Kidney glomerular epithelial cell (primary cell): ENCODE measurements at regions not wholly inside any gene's neighbourhood (a gene's known extent, or its start where the extent isn't known, plus 50 kb on each side); places are given as distances from the start of the nearest gene placed in this dataset.
A peak's percentile ranks its signal among the peaks of the same experiment; 100 is the strongest.
"Not testable (repeated sequence)": the region's sequence is repeated elsewhere in the genome, so short reads cannot be mapped to it uniquely, and the experiment has no call there.

Experiments used
- DNase-seq: peaks from one replicate; lab custom pipeline; 2025; lab: John Stamatoyannopoulos, UW

GRCh38 chr9:109597496-109597895 is 99.4 kb upstream of the PTPN3 start:
- DNase-seq = no peak

GRCh38 chr9:109599131-109599530 is 101.0 kb upstream of the PTPN3 start:
- DNase-seq = peak; percentile 2

- no peak for DNase-seq
Observed at GRCh38 chr9:109599711-109600110, 101.6 kb upstream of the PTPN3 start.

GRCh38 chr9:109600142-109600541 is 102.0 kb upstream of the PTPN3 start:
- DNase-seq = peak; percentile 39

GRCh38 chr9:109601181-109601580 is 103.1 kb upstream of the PTPN3 start:
- no peak for DNase-seq

GRCh38 chr9:109602987-109603386 is 104.9 kb upstream of the PTPN3 start:
- DNase-seq = peak; percentile 23

- no peak for DNase-seq
Observed at GRCh38 chr9:109604131-109604530, 106.0 kb upstream of the PTPN3 start.

- no peak for DNase-seq
Observed at GRCh38 chr9:109604781-109605180, 106.7 kb upstream of the PTPN3 start.

- DNase-seq = no peak
Observed at GRCh38 chr9:109609060-109609459, 111.0 kb upstream of the PTPN3 start.

- DNase-seq = no peak
Observed at GRCh38 chr9:109616571-109617120, 118.5 kb upstream of the PTPN3 start.

GRCh38 chr9:109619310-109619709 is 121.2 kb upstream of the PTPN3 start:
- DNase-seq = no peak

- no peak for DNase-seq
Observed at GRCh38 chr9:109624143-109624542, 126.0 kb upstream of the PTPN3 start.

GRCh38 chr9:109624896-109625295 is 126.8 kb upstream of the PTPN3 start:
- DNase-seq = no peak

- no peak for DNase-seq
Observed at GRCh38 chr9:109627042-109627441, 128.9 kb upstream of the PTPN3 start.

- DNase-seq = no peak
Observed at GRCh38 chr9:109629615-109630014, 131.5 kb upstream of the PTPN3 start.

- no peak for DNase-seq
Observed at GRCh38 chr9:109632817-109633216, 134.7 kb upstream of the PTPN3 start.

GRCh38 chr9:109639674-109640579 is 140.1 kb upstream of the PALM2AKAP2 start:
- DNase-seq = peak; percentile 54

- no peak for DNase-seq
Observed at GRCh38 chr9:109640580-109641371, 139.2 kb upstream of the PALM2AKAP2 start.

- DNase-seq = no peak
Observed at GRCh38 chr9:109641372-109641659, 138.7 kb upstream of the PALM2AKAP2 start.

GRCh38 chr9:109652112-109652511 is 127.9 kb upstream of the PALM2AKAP2 start:
- DNase-seq = no peak

- peak; percentile 8 for DNase-seq
Observed at GRCh38 chr9:109652971-109653370, 127.0 kb upstream of the PALM2AKAP2 start.

- DNase-seq = no peak
Observed at GRCh38 chr9:109653470-109653869, 126.5 kb upstream of the PALM2AKAP2 start.

GRCh38 chr9:109663978-109664377 is 116.0 kb upstream of the PALM2AKAP2 start:
- not testable (repeated sequence) for DNase-seq
